HCT116 (cell line): ENCODE measurements at regions not wholly inside any gene's neighbourhood (a gene's known extent, or its start where the extent isn't known, plus 50 kb on each side); places are given as distances from the start of the nearest gene placed in this dataset.
"Not testable (repeated sequence)": the region's sequence is repeated elsewhere in the genome, so short reads cannot be mapped to it uniquely, and the experiment has no call there.

Experiments used
- ATAC-seq: fragments of 200-7000 bp; cut with Tn5 transposase; 2 replicates; pipeline ENCODE4 v1.9.1; 2020; ENCODE audit warnings: mild to moderate bottlenecking, moderate library complexity
- BruUV-seq: library from RNA; stranded (reverse); fragments of 400-500 nt; replicated peaks from 2 replicates; lab custom pipeline; 2021; lab: Mats Ljungman, UMichigan
- CTCF ChIA-PET: fragments of 300-600 bp; sonication (Branson Sonifier 250); formaldehyde crosslinking; loops from one replicate; lab custom pipeline; 2021; ENCODE audit warnings: antibody characterized with exemption; lab: Charles Lee
- POLR2A ChIA-PET: fragments of 300-600, 350-600 bp; sonication (Branson Sonifier 250); formaldehyde crosslinking; loops from one replicate; lab custom pipeline; 2021; ENCODE audit warnings: antibody characterized with exemption; lab: Charles Lee
- RAD21 ChIA-PET, 2 experiments: fragments of 300-600 bp; sonication (Branson Sonifier 250); formaldehyde crosslinking; loops; one replicate each; lab custom pipeline; 2023; ENCODE audit warnings: low total read pairs in 2 of 2; ENCODE audit not compliant: uncharacterized antibody in 2 of 2, unreplicated experiment in 2 of 2, low non-redundant PET in 1 of 2; lab: Charles Lee
- DNase-seq: peaks from one replicate; pipeline ENCODE4 v3.0.0-alpha.2; 2010; ENCODE audit warnings: low read depth, low spot score
- H2AFZ ChIP-seq: fragments of 200-600 bp; shearing (Covaris generic), sonication (generic); 2 replicates; pipeline ENCODE4 v1.6.1; 2017; ENCODE audit warnings: low read depth, mixed run types, mixed read lengths, antibody characterized with exemption, low read length; ENCODE audit not compliant: poor library complexity, severe bottlenecking
- H3K27ac ChIP-seq: 2 replicates; pipeline ENCODE4 v1.5.1; 2012; ENCODE audit warnings: low read depth, low read length
- H3K27me3 ChIP-seq: fragments of 200-600 bp; sonication (generic); 2 replicates; pipeline ENCODE4 v1.6.1; 2016; ENCODE audit warnings: mixed run types, low read length, mixed read lengths; ENCODE audit not compliant: insufficient read depth
- H3K36me3 ChIP-seq, 2 experiments: fragments of 200-500 bp in 1 of 2; fragments of 200-600 bp in 1 of 2; sonication (Bioruptor generic) in 1 of 2; sonication (generic) in 1 of 2; 2 replicates each; pipeline versions ENCODE4 v1.5.1 to v1.6.1; 2014 to 2016; ENCODE audit warnings: low read length in 2 of 2, inconsistent platforms in 1 of 2, mixed read lengths in 1 of 2, mixed run types in 1 of 2; ENCODE audit not compliant: insufficient read depth in 2 of 2, control insufficient read depth in 1 of 2
- H3K4me1 ChIP-seq, 2 experiments: fragments of 200-600 bp in 1 of 2; sonication (generic) in 1 of 2; 2 replicates each; pipeline versions ENCODE4 v1.5.1 to v1.6.1; 2012 to 2017; ENCODE audit warnings: low read length in 2 of 2, inconsistent platforms in 1 of 2, mild to moderate bottlenecking in 1 of 2, mixed read lengths in 1 of 2, mixed run types in 1 of 2, moderate library complexity in 1 of 2; ENCODE audit not compliant: insufficient read depth in 2 of 2, control insufficient read depth in 1 of 2
- H3K4me2 ChIP-seq: fragments of 200-600 bp; sonication (generic); 2 replicates; pipeline ENCODE4 v1.6.1; 2017; ENCODE audit warnings: mixed run types, low read length, mixed read lengths
- H3K4me3 ChIP-seq, 2 experiments: fragments of 200-600 bp in 1 of 2; sonication (generic) in 1 of 2; replicated peaks in 1 of 2; 2 replicates each; pipeline ENCODE4 v1.5.1; 2011 to 2016; ENCODE audit warnings: low read length in 2 of 2, control low read depth in 1 of 2, low read depth in 1 of 2, mild to moderate bottlenecking in 1 of 2, mixed read lengths in 1 of 2, mixed run types in 1 of 2
- H3K79me2 ChIP-seq: fragments of 200-600 bp; sonication (generic); 2 replicates; pipeline ENCODE4 v1.6.1; 2017; ENCODE audit warnings: mild to moderate bottlenecking, mixed run types, low read length, moderate library complexity, mixed read lengths; ENCODE audit not compliant: insufficient read depth
- H3K9ac ChIP-seq: fragments of 200-600 bp; sonication (generic); 2 replicates; pipeline ENCODE4 v1.6.1; 2016; ENCODE audit warnings: low read length, mixed read lengths
- H3K9me2 ChIP-seq: fragments of 200-600 bp; sonication (generic), shearing (Covaris generic); 2 replicates; pipeline ENCODE4 v1.6.1; 2017; ENCODE audit warnings: mixed run types, mild to moderate bottlenecking, moderate library complexity; ENCODE audit not compliant: insufficient read depth
- H3K9me3 ChIP-seq, 2 experiments: fragments of 200-500 bp in 1 of 2; fragments of 200-600 bp in 1 of 2; sonication (Bioruptor generic) in 1 of 2; sonication (generic) in 1 of 2; 2 replicates each; pipeline ENCODE4 v1.6.1; 2014 to 2017; ENCODE audit warnings: low read length in 2 of 2, mixed read lengths in 2 of 2, inconsistent platforms in 1 of 2, low read depth in 1 of 2, mild to moderate bottlenecking in 1 of 2, mixed run types in 1 of 2, moderate library complexity in 1 of 2; ENCODE audit not compliant: control insufficient read depth in 1 of 2, insufficient read depth in 1 of 2
- H4K20me1 ChIP-seq: fragments of 200-600 bp; sonication (generic), shearing (Covaris generic); 2 replicates; pipeline ENCODE4 v1.6.1; 2017; ENCODE audit warnings: mixed run types, mild to moderate bottlenecking, moderate library complexity; ENCODE audit not compliant: insufficient read depth
- CBX3 ChIP-seq: IDR thresholded peaks from 2 replicates; pipeline ENCODE4 v1.6.1; 2012; ENCODE audit warnings: low read depth
- SRF ChIP-seq: IDR thresholded peaks from 2 replicates; pipeline ENCODE4 v1.6.1; 2012; ENCODE audit warnings: low read depth
- ZFX ChIP-seq: fragments of 450-650 bp; IDR thresholded peaks from 2 replicates; pipeline ENCODE4 v1.6.1; 2017
- ZNF274 ChIP-seq: fragments of 200-500 bp; sonication (Bioruptor generic); IDR thresholded peaks from 2 replicates; pipeline ENCODE4 v1.6.1; 2014; ENCODE audit warnings: mild to moderate bottlenecking, low read depth, low read length, inconsistent platforms
- intact Hi-C: fragments of 100-400 bp; cut with micrococcal nuclease; formaldehyde crosslinking; loops from 2 replicates; pipeline ENCODE4 v1.10.0; 2022

GRCh38 chr18:42374961-42375360 lies 419.9 kb downstream of the PIK3C3 start:
- no peaks in the 10 kb centered on the region for H3K27me3 ChIP-seq
- no peaks in the 10 kb centered on the region for H3K9me2 ChIP-seq
- no peak overlapping the region for H3K9ac ChIP-seq
- no peak overlapping the region for H3K4me2 ChIP-seq
- BruUV-seq, result no TSS peak
- TF ChIP-seq SRF (no peak), ZFX (no peak), ZNF274 (no peak), CBX3 (no peak)
- ChIA-PET POLR2A (no interaction called here), CTCF (no interaction called here), RAD21 (no interaction called here)
- no peak overlapping the region for H3K27ac ChIP-seq
- no peak for ATAC-seq
- no peak for DNase-seq
- intact Hi-C loops, result no loop called here
- H3K4me3 ChIP-seq, result no peak overlapping the region
- H3K79me2 ChIP-seq, result no peaks in the 10 kb centered on the region
- no peaks in the 10 kb centered on the region for H3K4me1 ChIP-seq
- no peaks in the 10 kb centered on the region for H4K20me1 ChIP-seq
- H2AFZ ChIP-seq, result no peak overlapping the region
- peaks cover 7 to 23% of the 10 kb centered on the region in 2 experiments; a peak in 2 of 4 replicates for H3K9me3 ChIP-seq
- no peaks in the 10 kb centered on the region for H3K36me3 ChIP-seq

GRCh38 chr18:42378854-42379253 lies 423.8 kb downstream of the PIK3C3 start:
- H3K9me3 ChIP-seq, result peaks cover 3 to 13% of the 10 kb centered on the region in 2 experiments; a peak in 2 of 4 replicates
- ATAC-seq, BruUV-seq, H3K4me1 ChIP-seq, DNase-seq, H3K27me3 ChIP-seq, H3K4me3 ChIP-seq, H3K27ac ChIP-seq, RAD21 ChIA-PET, H3K9me2 ChIP-seq, H3K4me2 ChIP-seq, H4K20me1 ChIP-seq, H3K79me2 ChIP-seq, H3K36me3 ChIP-seq, H2AFZ ChIP-seq, intact Hi-C loops, CTCF ChIA-PET, H3K9ac ChIP-seq, POLR2A ChIA-PET: not testable (repeated sequence)

GRCh38 chr18:42381236-42381635 lies 426.2 kb downstream of the PIK3C3 start:
- H3K9me2 ChIP-seq, H3K27ac ChIP-seq, H4K20me1 ChIP-seq, H3K4me1 ChIP-seq, H3K36me3 ChIP-seq, H3K79me2 ChIP-seq, H3K4me3 ChIP-seq, RAD21 ChIA-PET, H3K9ac ChIP-seq, H2AFZ ChIP-seq, intact Hi-C loops, H3K4me2 ChIP-seq, POLR2A ChIA-PET, BruUV-seq, CTCF ChIA-PET, H3K27me3 ChIP-seq, DNase-seq, ATAC-seq: not testable (repeated sequence)
- H3K9me3 ChIP-seq, result peaks cover 4 to 22% of the 10 kb centered on the region in 2 experiments; a peak in 2 of 4 replicates
